KG1 (cell line): ENCODE measurements at regions not wholly inside any gene's neighbourhood (a gene's known extent, or its start where the extent isn't known, plus 50 kb on each side); places are given as distances from the start of the nearest gene placed in this dataset.
"Not testable (repeated sequence)": the region's sequence is repeated elsewhere in the genome, so short reads cannot be mapped to it uniquely, and the experiment has no call there.

Experiments used
- DNase-seq: peaks from one replicate; lab custom pipeline; 2025; lab: John Stamatoyannopoulos, UW

DNA sequence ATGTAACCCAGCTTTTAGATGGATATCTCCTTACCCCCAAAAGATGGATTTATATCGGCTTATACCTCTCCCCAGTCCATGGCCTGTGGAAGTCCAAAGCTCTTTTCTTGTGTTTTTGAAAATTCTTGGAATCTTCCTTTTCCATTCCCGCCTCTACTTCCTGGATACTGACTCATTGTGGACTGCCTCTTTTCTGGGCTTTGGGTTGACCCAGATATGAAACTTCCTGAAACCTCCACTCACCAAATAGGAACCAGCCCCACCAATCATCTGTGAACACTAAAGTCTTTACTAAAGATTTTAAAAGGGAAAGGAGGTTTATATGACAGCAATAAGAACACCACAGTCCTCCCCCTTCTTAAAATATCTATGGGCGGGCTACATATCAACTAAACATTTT, 163.4 kb upstream of the SYN3 start:
- no peak for DNase-seq

DNA sequence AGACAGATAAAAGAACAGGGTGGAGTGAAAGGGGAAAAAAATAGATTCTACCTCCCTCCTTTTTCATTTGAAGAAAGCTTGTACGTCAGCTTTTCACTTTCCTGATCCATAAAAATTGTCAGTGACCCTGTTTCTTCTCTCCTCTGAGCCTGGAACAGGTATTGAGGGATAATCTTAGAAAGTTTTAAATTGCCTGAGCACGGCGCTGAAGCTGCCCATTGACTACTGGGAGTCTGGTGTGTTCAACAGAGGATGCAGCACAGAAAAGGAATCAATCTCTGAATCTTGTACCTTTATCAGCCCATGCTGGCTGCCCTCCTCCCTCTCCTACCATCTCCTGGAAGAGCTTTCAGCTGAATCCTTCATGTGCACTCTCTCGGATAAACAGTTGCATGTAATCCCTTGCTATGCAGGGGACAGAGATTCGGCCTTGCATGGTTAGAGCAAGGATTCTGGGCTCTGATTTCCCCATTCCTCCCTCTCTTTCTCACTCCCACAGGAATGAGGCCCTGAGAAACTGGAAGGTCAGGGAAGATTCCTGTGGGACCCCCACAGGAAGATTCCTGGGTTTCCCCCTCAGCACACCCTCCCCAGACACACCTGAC, 162.4 kb upstream of the SYN3 start:
- DNase-seq = no peak

DNA sequence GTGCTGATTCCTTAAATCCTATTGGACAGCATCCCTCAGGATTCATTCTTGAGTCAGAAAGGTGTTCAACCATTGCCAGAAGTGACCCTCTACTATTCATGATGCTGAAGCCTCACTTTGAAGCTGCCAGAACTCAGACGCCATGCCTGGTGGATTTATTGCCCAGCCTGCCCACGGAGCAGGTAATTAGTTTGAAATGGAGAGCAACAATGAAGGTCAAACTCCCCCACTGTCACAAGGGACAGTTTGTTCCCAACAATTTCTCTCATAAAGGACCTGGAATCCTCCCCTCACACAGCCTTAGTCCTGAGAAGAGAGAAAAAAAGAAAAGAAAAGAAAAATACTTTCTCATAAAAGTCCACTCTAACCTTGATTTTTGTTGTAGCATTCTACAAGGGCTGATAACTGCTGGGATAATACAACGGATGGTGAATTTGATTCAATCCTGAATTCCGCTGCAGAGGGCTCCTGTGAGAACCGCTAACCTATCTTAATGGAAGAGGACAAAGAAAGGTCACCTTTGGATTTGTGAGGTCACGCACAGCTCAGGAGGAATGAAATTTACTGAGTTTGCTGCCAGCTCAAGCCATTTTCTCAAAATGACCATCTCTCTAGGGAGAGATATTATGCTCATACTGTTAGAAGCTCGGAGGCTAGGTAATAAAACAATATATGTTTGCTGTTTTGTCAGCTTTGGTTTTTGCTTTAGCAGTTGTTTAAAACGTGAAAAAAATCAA, 161.6 kb upstream of the SYN3 start:
- DNase-seq = no peak

GRCh38 chr22:33213383-33214075, 155.3 kb upstream of the SYN3 start:
- no peak for DNase-seq

DNA sequence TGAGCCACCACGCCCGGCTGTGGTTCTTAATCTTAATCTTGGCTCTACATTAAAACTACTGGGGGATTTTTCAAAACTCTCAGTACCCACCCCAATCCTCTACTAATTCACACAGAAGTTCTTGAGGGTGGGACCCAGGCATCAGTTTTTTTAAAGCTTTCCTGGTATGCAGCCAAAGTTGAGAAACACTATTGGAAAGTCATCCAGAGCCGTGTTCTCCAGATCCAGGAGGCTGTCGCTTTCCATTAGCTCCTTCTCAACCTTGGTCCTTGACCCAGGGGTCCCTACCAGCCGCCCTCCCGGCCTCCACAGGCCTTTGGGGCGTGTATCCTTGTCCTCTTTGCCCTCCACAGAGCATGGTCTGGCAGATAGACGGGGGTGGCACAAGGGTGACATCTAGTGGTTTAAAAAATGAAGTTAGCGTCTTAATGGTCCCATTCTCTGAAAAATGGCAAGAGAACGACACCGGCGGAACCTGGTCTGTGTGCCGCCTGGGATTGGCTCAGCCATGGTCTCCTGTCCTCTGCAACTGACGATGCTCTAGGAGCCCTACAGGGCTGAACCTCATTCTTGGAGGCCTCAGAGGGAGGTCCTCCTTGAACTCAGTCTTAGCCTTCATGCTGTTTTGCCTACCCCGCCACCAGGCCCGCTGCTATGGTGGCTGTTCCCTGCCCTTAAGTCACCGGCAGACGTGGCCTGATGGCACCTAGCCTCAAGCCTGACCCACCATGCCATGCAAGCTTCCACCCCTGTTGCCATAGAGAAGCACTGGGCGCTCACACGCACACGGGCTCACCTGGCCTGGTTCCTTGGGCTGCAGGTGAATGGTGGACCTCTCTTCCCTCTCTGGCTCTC, 152.0 kb upstream of the SYN3 start:
- DNase-seq = peak; percentile 10

- no peak for DNase-seq
Observed at GRCh38 chr22:33204408-33204807, 146.2 kb upstream of the SYN3 start.

DNA sequence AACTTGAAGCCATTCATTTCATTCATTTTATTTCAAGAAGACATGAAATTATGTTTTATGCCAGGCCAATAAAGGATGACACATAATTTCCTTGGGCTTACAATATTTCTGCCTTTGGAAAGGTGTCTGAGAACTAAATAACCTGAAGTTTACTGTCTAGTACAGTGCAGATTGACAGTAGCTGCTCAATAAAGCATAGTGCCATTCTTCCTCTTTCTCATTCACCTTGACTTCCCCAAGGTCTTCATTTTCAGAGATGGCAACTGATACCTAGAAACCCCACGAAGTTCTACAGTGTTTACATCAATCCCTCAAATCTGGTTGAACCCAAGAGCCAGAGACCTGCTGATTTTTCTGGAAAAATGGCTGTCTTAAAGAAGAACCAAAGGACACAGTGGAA, 144.3 kb upstream of the SYN3 start:
- DNase-seq = no peak

- DNase-seq = no peak
Observed at GRCh38 chr22:33194529-33195077, 136.4 kb upstream of the SYN3 start.

- no peak for DNase-seq
Observed at GRCh38 chr22:33192156-33192555, 134.0 kb upstream of the SYN3 start.

DNA sequence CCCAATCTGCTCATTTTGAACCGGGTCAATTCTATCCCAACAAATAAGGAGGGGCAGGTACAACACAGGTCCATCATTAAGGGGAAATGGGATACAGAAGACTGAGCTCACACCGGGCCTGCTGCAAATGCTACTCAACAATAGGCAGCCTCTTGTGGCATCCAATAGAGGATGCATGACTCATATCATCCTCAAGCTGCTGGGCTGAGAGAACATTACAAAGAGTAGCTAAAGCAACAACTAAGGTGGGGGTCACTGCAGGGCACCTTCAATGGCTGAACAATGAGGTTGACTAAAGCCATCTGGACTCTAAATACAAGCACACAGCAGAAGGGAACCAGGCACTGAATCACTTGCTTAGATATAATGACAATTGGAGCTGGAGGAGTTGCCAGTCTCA, 130.1 kb upstream of the SYN3 start:
- DNase-seq = no peak

DNA sequence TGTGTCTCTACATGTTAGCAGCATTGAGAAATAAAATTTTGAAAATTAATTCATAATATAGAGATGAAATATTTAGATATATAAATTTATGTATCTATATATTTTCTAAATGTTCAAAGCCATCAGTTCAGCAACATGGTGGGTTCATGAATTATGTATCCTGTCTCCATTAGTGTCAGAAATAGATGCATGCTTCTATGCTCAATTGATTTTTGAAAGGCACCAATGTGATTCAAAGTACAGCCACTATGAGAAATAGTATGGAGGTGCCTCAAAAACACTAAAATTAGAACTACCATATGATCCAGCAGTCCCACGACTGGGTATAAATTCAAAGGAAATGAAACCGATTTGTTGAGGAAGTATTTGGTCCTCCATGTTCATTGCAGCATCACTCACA, 128.6 kb upstream of the SYN3 start:
- DNase-seq = no peak

DNA sequence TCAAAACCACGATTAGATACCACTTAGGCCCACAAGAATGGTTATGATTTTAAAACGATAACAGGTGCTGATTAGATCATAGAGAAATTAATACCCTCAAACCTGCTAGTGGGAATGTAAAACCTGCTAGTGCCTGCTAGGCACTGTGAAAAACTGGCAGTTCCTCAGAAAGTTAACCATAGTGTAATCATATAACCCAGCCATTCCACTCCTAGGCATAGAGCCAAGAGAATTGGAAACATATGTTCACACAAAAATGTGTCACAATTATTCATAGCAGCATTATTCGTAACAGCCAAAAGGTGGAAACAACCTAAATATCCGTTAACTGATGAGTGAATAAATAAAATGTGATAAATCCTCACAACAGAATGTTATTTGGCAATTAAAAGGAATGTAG, 122.2 kb upstream of the SYN3 start:
- no peak for DNase-seq

DNA sequence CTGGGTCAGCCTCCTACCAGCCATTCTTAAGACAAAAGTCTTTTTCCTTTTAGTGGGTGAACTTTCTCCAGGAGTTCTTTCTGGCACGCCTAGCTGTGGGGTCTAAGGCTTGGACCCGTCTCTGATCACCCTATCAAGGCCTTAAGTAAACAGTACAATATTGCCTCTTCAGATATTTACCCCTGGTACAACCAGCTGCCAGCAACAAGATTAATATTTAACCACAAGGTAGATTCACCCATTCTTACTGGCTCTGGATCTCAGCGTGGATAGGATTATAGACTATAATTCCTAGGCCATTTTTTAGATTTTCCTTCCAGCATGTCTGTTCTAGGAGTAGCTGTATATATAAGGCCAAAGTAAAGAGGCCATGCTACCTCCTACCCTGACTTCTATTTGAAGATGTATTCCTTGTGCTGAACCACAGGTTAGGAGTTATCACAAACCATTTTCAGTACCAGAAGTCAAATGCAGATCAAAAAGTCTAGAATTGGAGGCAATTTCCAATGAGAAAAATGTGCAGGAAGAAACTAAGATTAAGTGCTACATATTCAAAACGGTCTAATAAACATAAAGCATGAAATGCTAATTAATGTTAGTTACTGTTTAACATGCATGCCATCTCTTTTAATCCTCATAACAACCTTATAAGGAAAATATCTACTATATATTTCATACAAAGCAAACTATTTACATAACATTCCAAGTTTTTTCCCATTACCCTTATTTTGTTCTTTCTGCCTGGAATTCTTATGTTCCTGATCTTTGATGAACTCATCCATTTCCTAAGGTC, 110.0 kb upstream of the SYN3 start:
- no peak for DNase-seq

GRCh38 chr22:33166206-33166605, 108.0 kb upstream of the SYN3 start:
- no peak for DNase-seq

- DNase-seq = no peak
Observed at GRCh38 chr22:33163815-33164214, 105.6 kb upstream of the SYN3 start.

DNA sequence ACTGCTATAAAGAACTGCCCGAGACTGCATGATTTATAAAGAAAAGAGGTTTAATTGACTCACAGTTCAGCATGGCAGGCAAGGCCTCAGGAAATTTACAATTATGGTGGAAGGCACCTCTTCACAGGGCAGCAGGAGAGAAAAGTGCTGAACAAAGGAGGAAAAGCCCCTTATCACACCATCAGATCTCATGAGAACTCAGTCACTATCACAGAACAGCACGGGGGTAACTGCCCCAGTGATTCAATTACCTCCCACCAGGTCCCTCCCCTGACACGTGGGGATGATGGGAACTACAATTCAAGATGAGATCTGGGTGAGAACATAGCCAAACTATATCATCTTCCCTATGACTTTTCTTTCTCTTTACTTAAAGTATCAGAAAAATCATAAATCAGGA, 104.0 kb upstream of the SYN3 start:
- DNase-seq = no peak

DNA sequence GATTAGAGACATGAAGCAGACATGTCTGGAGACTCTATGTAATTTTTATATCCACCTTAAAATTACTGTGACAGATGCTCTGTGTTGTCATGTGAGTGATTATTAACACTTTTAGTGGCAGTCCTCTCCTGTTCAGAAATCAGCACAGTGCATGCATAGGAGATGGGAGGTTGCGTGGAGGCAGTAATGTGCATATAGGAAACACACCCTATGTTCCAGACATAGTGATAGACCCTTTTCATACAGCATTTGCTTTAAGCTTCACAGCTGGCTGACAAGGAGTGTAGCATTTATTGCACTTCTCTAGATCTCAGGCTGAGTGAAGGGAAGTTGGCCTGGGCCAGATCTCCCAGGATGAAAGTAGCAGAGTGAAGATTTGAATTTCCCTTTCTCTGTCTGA, 102.3 kb upstream of the SYN3 start:
- no peak for DNase-seq

DNA sequence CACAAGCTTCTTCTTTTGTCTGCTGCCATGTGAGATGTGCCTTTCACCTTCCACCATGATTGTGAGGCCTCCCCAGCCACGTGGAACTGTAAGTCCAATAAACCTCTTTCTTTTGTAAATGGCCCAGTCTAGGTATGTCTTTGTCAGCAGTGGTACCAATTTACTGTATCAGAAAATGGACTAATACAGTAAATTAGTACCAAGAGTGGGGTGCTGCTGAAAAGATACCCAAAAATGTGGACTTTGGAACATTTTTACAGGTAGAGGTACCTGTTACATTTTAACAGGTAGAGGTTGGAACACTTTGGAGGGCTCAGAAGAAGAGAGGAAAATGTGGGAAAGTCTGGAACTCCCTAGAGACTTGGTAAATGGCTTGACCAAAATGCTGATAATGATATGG, 96.8 kb upstream of the SYN3 start:
- not testable (repeated sequence) for DNase-seq

- DNase-seq = no peak
Observed at GRCh38 chr22:33149611-33150010, 91.4 kb upstream of the SYN3 start.

DNA sequence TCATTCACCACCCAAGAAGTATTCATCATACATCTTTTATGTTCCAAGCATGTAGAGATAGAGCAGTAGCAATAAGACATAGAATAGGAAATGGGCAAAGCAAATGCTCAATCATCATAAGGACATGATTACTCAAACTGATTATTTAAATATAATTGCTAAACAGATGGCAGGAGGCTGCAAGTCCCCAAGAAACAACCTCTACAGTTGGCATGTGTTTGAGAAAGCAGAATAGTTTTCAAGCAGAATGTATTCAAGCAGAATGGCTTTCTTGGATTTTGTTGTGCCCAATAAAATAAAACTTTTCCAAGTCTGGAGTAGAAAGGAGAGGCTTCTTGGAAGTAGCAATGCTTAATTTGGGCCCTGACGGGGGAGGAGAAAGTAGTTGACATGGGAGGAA, 86.5 kb upstream of the SYN3 start:
- no peak for DNase-seq

DNA sequence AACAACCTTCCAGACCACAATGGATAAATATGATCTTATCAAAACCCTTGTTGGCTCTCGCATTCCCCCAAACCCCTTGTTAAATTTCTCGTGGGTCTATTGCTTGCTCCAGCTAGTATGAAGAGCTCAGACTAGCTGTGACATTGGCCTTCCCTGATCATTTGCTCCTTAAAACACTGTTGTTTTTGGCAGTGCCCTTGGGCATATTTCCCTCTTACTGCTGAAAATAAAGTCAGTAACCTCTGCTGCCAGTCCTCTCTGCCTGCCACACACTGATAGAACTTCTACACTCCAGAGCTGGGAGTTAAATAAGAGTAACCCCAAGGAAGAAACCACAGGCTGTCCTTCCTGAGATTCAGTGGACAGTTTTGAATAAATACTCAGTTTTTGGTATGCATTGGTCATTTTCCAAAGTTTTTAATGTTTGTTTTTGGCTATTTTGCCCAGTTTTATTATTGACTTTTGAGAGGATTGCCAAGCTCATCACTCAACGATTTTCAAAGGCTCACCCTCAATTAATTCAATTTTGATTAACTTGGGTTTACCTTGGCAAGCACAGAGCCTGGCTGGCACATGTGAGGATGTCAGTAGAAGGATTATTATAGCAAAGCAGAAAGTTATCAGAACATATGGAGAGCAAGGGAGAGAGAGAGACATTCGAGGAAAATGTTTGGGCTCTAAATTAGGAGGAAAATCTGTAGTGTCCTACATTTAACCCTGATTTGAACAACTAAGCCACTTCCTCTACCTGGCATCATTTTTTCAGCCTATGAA, 84.3 kb upstream of the SYN3 start:
- DNase-seq = no peak
